Activated CD8-positive, alpha-beta T cell treated with anti-CD3 and anti-CD28 coated beads for 36 hours (primary cell): ENCODE measurements at regions not wholly inside any gene's neighbourhood (a gene's known extent, or its start where the extent isn't known, plus 50 kb on each side); places are given as distances from the start of the nearest gene placed in this dataset.

Experiments used
- ATAC-seq: fragments of 200-7000 bp; cut with Tn5 transposase; one replicate; pipeline ENCODE4 v1.10.0; 2021; ENCODE audit warnings: mild to moderate bottlenecking, moderate library complexity
- CTCF ChIA-PET: fragments of 350-600 bp; sonication (Branson Sonifier 250); formaldehyde crosslinking; loops from one replicate; lab custom pipeline; 2021; ENCODE audit warnings: antibody characterized with exemption; lab: Charles Lee
- POLR2A ChIA-PET: fragments of 350-600 bp; sonication (Branson Sonifier 250); formaldehyde crosslinking; loops from one replicate; lab custom pipeline; 2021; ENCODE audit warnings: antibody characterized with exemption; lab: Charles Lee
- DNase-seq: peaks from one replicate; pipeline ENCODE4 v3.0.0-alpha.2; 2020
- H3K27ac Mint-ChIP-seq: one replicate; pipeline ENCODE4 v1.8.0; 2021; ENCODE audit warnings: mild to moderate bottlenecking, mixed read lengths
- H3K27me3 Mint-ChIP-seq: one replicate; pipeline ENCODE4 v1.8.0; 2021; ENCODE audit warnings: mixed read lengths
- H3K36me3 Mint-ChIP-seq: one replicate; pipeline ENCODE4 v1.8.0; 2021; ENCODE audit warnings: low read depth, mixed read lengths
- H3K4me1 Mint-ChIP-seq: one replicate; pipeline ENCODE4 v1.8.0; 2021; ENCODE audit warnings: low read depth, mixed read lengths
- H3K4me3 Mint-ChIP-seq: one replicate; pipeline ENCODE4 v1.8.0; 2021; ENCODE audit warnings: mild to moderate bottlenecking, moderate library complexity, mixed read lengths
- H3K9me3 Mint-ChIP-seq: one replicate; pipeline ENCODE4 v1.8.0; 2021; ENCODE audit warnings: mixed read lengths
- CTCF ChIP-seq: fragments of 200-600 bp; IDR thresholded peaks from one replicate; pipeline ENCODE4 v1.8.0; 2022; ENCODE audit warnings: antibody characterized with exemption, mild to moderate bottlenecking
- intact Hi-C: fragments of 100-400 bp; cut with micrococcal nuclease; formaldehyde crosslinking; loops from one replicate; pipeline ENCODE4 v1.10.0; 2022

- TF ChIP-seq CTCF: no peak
- Mint-ChIP-seq H3K27me3 (no peaks in the 10 kb centered on the region), H3K27ac (no peak overlapping the region), H3K4me3 (no peak overlapping the region), H3K4me1 (no peaks in the 10 kb centered on the region), H3K36me3 (no peaks in the 10 kb centered on the region), H3K9me3 (peaks cover 25% of the 10 kb centered on the region)
- DNase-seq (no peak), ATAC-seq (no peak)
- CTCF ChIA-PET: no interaction called here
- POLR2A ChIA-PET: no interaction called here
- intact Hi-C loops: no loop called here
Observed at GRCh38 chr2:77813599-77813998, 291.4 kb upstream of the LRRTM4 start.

- H3K4me3 Mint-ChIP-seq: no peak overlapping the region
- ChIA-PET CTCF (no interaction called here), POLR2A (no interaction called here)
- no peaks in the 10 kb centered on the region for H3K4me1 Mint-ChIP-seq
- DNase-seq (no peak), ATAC-seq (no peak)
- no peak overlapping the region for H3K27ac Mint-ChIP-seq
- peaks cover 26% of the 10 kb centered on the region for H3K9me3 Mint-ChIP-seq
- TF ChIP-seq CTCF: no peak
- no peaks in the 10 kb centered on the region for H3K27me3 Mint-ChIP-seq
- intact Hi-C loops: no loop called here
- no peaks in the 10 kb centered on the region for H3K36me3 Mint-ChIP-seq
Observed at GRCh38 chr2:77816618-77817017, 294.4 kb upstream of the LRRTM4 start.

- ChIA-PET CTCF (no interaction called here), POLR2A (no interaction called here)
- no peak for ATAC-seq
- intact Hi-C loops: no loop called here
- peaks cover 22% of the 10 kb centered on the region for H3K9me3 Mint-ChIP-seq
- DNase-seq: no peak
- no peaks in the 10 kb centered on the region for H3K36me3 Mint-ChIP-seq
- no peaks in the 10 kb centered on the region for H3K4me1 Mint-ChIP-seq
- H3K4me3 Mint-ChIP-seq: no peak overlapping the region
- no peak overlapping the region for H3K27ac Mint-ChIP-seq
- no peaks in the 10 kb centered on the region for H3K27me3 Mint-ChIP-seq
- no peak for TF ChIP-seq CTCF
Observed at GRCh38 chr2:77818186-77818585, 296.0 kb upstream of the LRRTM4 start.

GRCh38 chr2:77823028-77823427 lies 300.9 kb upstream of the LRRTM4 start:
- no peak for ATAC-seq

GRCh38 chr2:77831060-77831459 lies 308.9 kb upstream of the LRRTM4 start:
- Mint-ChIP-seq H3K27ac (no peak overlapping the region), H3K4me3 (no peak overlapping the region), H3K4me1 (no peaks in the 10 kb centered on the region), H3K36me3 (no peaks in the 10 kb centered on the region), H3K9me3 (peaks cover 28% of the 10 kb centered on the region), H3K27me3 (no peaks in the 10 kb centered on the region)
- CTCF ChIA-PET: no interaction called here
- intact Hi-C loops: no loop called here
- DNase-seq (no peak), ATAC-seq (no peak)
- POLR2A ChIA-PET: no interaction called here
- no peak for TF ChIP-seq CTCF

More at GRCh38 chr2:77823028-77823427, 300.9 kb upstream of the LRRTM4 start:
- Mint-ChIP-seq H3K27me3 (no peaks in the 10 kb centered on the region), H3K27ac (no peak overlapping the region), H3K4me1 (no peaks in the 10 kb centered on the region), H3K36me3 (no peaks in the 10 kb centered on the region), H3K4me3 (no peak overlapping the region), H3K9me3 (peaks cover 35% of the 10 kb centered on the region)
- intact Hi-C loops: no loop called here
- ChIA-PET POLR2A (no interaction called here), CTCF (no interaction called here)
- DNase-seq: no peak
- TF ChIP-seq CTCF: no peak
